ENCODE measurements at regions not wholly inside any gene's neighbourhood (a gene's known extent, or its start where the extent isn't known, plus 50 kb on each side); places are given as distances from the start of the nearest gene placed in this dataset.

GRCh38 chr4:111693758-111694157, 451.5 kb upstream of the FAM241A start:
- no peak for TF ChIP-seq CTCF (IDR thresholded peaks at IDR 0.05; ENCODE audit: borderline replicate concordance, extremely low read depth, insufficient read depth)
- no peaks in the 10 kb centered on the region for H3K9me3 ChIP-seq (ENCODE audit: control insufficient read depth in 2 of 3, insufficient read depth in 1 of 3, low read length in 3 of 3)
- no peak overlapping the region for H3K9ac ChIP-seq (ENCODE audit: low read length in 3 of 3)
- no peaks in the 10 kb centered on the region for H3K27me3 ChIP-seq (ENCODE audit: control insufficient read depth, insufficient read depth, low read length)
- intact Hi-C loops (cut with DNase I): no loop called here
- H3K36me3 ChIP-seq (ENCODE audit: control insufficient read depth in 2 of 3, insufficient read depth in 3 of 3, low read length in 3 of 3): no peaks in the 10 kb centered on the region
- H3K4me1 ChIP-seq (ENCODE audit: control insufficient read depth in 2 of 3, insufficient read depth in 2 of 3, low read depth in 1 of 3, low read length in 3 of 3): no peaks in the 10 kb centered on the region
- FAIRE-seq (no peak), DNase-seq (peak in 2 of 5 donors; percentile 27 to 38)
- no peak overlapping the region for H3K4me3 ChIP-seq (ENCODE audit: low read length in 3 of 3)
- no peak overlapping the region for H3K27ac ChIP-seq (ENCODE audit: low read depth in 2 of 2, low read length in 2 of 2)

- H3K36me3 ChIP-seq (ENCODE audit: control insufficient read depth in 2 of 3, insufficient read depth in 3 of 3, low read length in 3 of 3): no peaks in the 10 kb centered on the region
- DNase-seq: no peak
- H3K4me1 ChIP-seq (ENCODE audit: control insufficient read depth in 2 of 3, insufficient read depth in 2 of 3, low read depth in 1 of 3, low read length in 3 of 3): no peaks in the 10 kb centered on the region
- no peak for TF ChIP-seq CTCF (IDR thresholded peaks at IDR 0.05; ENCODE audit: borderline replicate concordance, extremely low read depth, insufficient read depth)
- H3K27ac ChIP-seq (ENCODE audit: low read depth in 2 of 2, low read length in 2 of 2): no peak overlapping the region
- no peaks in the 10 kb centered on the region for H3K27me3 ChIP-seq (ENCODE audit: control insufficient read depth, insufficient read depth, low read length)
- FAIRE-seq: no peak
- intact Hi-C loops (cut with DNase I): no loop called here
- H3K9ac ChIP-seq (ENCODE audit: low read length in 3 of 3): no peak overlapping the region
- no peak overlapping the region for H3K4me3 ChIP-seq (ENCODE audit: low read length in 3 of 3)
- H3K9me3 ChIP-seq (ENCODE audit: control insufficient read depth in 2 of 3, insufficient read depth in 1 of 3, low read length in 3 of 3): no peaks in the 10 kb centered on the region
These were observed 449.6 kb upstream of the FAM241A start for GRCh38 chr4:111695677-111696076.

GRCh38 chr4:111696505-111696904, 448.7 kb upstream of the FAM241A start:
- DNase-seq (no peak), FAIRE-seq (no peak)
- Histone ChIP-seq H3K4me3 (ENCODE audit: low read length in 3 of 3) (no peak overlapping the region), H3K4me1 (ENCODE audit: control insufficient read depth in 2 of 3, insufficient read depth in 2 of 3, low read depth in 1 of 3, low read length in 3 of 3) (no peaks in the 10 kb centered on the region), H3K9me3 (ENCODE audit: control insufficient read depth in 2 of 3, insufficient read depth in 1 of 3, low read length in 3 of 3) (no peaks in the 10 kb centered on the region), H3K36me3 (ENCODE audit: control insufficient read depth in 2 of 3, insufficient read depth in 3 of 3, low read length in 3 of 3) (no peaks in the 10 kb centered on the region), H3K9ac (ENCODE audit: low read length in 3 of 3) (no peak overlapping the region), H3K27me3 (ENCODE audit: control insufficient read depth, insufficient read depth, low read length) (no peaks in the 10 kb centered on the region), H3K27ac (ENCODE audit: low read depth in 2 of 2, low read length in 2 of 2) (no peak overlapping the region)
- no peak for TF ChIP-seq CTCF (IDR thresholded peaks at IDR 0.05; ENCODE audit: borderline replicate concordance, extremely low read depth, insufficient read depth)
- intact Hi-C loops (cut with DNase I): no loop called here
